ENCODE measurements at regions not wholly inside any gene's neighbourhood (a gene's known extent, or its start where the extent isn't known, plus 50 kb on each side); places are given as distances from the start of the nearest gene placed in this dataset.

DNA sequence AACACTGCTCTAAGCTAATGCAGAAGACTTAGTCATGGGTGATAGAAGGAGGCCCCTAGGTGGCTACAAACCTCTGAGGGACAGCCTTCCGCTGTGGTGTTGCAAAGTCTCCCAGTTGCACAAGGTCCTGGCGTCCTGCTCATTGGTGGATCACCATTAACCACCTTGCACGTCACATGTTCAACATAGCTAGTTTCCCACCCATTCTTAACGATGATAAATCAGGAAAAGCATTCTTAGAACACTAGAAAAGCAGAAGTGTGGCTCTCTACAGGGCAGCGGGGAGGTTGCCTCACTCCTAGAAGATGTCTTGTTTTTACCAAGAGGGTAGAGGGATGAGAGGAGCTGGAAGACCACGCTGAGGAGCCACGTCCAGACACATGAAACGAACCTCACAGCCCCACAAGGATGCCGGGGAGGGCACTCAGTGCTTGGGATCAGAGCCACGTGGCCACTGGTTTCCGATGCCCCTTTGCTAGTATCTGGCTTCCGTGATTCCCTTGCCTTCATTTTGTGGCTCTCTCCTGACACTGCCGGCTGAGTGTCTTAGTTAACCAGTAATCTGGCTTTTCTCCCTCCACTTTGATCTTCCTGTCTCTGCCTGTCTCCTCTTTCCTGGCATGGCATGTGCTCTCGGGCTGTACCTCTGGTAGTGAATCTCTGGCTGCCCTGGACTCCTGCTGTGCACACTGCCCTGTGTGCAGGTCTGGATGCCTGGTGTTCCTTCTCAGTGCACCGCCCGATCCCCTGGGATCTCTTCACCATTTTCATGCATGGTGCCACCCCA, 91.4 kb upstream of the NEDD9 start (continued):
- no peak for TF ChIP-seq NR2F6 (IDR thresholded peaks at IDR 0.05)
- TF ChIP-seq NR2F6 (CRISPR knock-in tag; IDR thresholded peaks at IDR 0.05): peak; percentile 70
- no peak for TF ChIP-seq NONO (IDR thresholded peaks at IDR 0.05)
- TF ChIP-seq NONO (CRISPR knock-in tag; conservative IDR thresholded peaks at IDR 0.05): no peak
- no peak for TF ChIP-seq ZNF496 (CRISPR knock-in tag; IDR thresholded peaks at IDR 0.05; ENCODE audit: insufficient replicate concordance)
- TF ChIP-seq ZKSCAN5 (CRISPR knock-in tag; IDR thresholded peaks at IDR 0.05): no peak
- TF ChIP-seq ZKSCAN8 (CRISPR knock-in tag; IDR thresholded peaks at IDR 0.05; ENCODE audit: borderline replicate concordance): peak; percentile 60; the same call in 1 of the 2 replicates
- no peak for TF ChIP-seq SRSF4 (IDR thresholded peaks at IDR 0.05; ENCODE audit: low read depth, low read length, poor library complexity, severe bottlenecking)
- no peak for TF ChIP-seq ZEB1 (IDR thresholded peaks at IDR 0.05; ENCODE audit: insufficient replicate concordance, low read depth)
- TF ChIP-seq NR3C1 (CRISPR knock-in tag; IDR thresholded peaks at IDR 0.05): no peak
- TF ChIP-seq GABPA (IDR thresholded peaks at IDR 0.05; ENCODE audit: low read depth, low read length): no peak
- peak; percentile 78 for TF ChIP-seq GABPA (CRISPR knock-in tag; IDR thresholded peaks at IDR 0.05; ENCODE audit: low read depth)
- TF ChIP-seq BHLHE40 (IDR thresholded peaks at IDR 0.05; ENCODE audit: low read length): peak; percentile 55; the same call in 1 of the 2 replicates
- peak; percentile 45; the same call in 1 of the 2 replicates for TF ChIP-seq ZBED4 (CRISPR knock-in tag; IDR thresholded peaks at IDR 0.05; ENCODE audit: borderline replicate concordance)
- TF ChIP-seq HHEX (CRISPR knock-in tag; IDR thresholded peaks at IDR 0.05): no peak
- no peak for TF ChIP-seq GLI4 (CRISPR knock-in tag; IDR thresholded peaks at IDR 0.05; ENCODE audit: borderline replicate concordance)
- TF ChIP-seq, protein P1, sequence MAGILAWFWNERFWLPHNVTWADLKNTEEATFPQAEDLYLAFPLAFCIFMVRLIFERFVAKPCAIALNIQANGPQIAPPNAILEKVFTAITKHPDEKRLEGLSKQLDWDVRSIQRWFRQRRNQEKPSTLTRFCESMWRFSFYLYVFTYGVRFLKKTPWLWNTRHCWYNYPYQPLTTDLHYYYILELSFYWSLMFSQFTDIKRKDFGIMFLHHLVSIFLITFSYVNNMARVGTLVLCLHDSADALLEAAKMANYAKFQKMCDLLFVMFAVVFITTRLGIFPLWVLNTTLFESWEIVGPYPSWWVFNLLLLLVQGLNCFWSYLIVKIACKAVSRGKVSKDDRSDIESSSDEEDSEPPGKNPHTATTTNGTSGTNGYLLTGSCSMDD (CRISPR knock-in tag; IDR thresholded peaks at IDR 0.05): 0 out of 2 replicates have a peak, but pooled peaks have one; percentile 79
- peak in 1 of 2 experiments; percentile 27; a peak in 1 of 4 replicates for TF ChIP-seq REST (IDR thresholded peaks at IDR 0.05; ENCODE audit: borderline replicate concordance in 1 of 2, low read depth in 1 of 2, low read length in 2 of 2)
- no peak for TF ChIP-seq DNMT1 (CRISPR knock-in tag; IDR thresholded peaks at IDR 0.05)
- no peak for TF ChIP-seq ZNF33A (CRISPR knock-in tag; IDR thresholded peaks at IDR 0.05; ENCODE audit: borderline replicate concordance)
- no peak for TF ChIP-seq ZNF841 (CRISPR knock-in tag; IDR thresholded peaks at IDR 0.05; ENCODE audit: borderline replicate concordance)
- TF ChIP-seq ZFX (CRISPR knock-in tag; IDR thresholded peaks at IDR 0.05; ENCODE audit: low read depth): no peak
- 0 out of 2 replicates have a peak, but pooled peaks have one; percentile 27 for TF ChIP-seq ZBTB42 (CRISPR knock-in tag; IDR thresholded peaks at IDR 0.05)

Data from HepG2 (cell line).